ENCODE measurements at regions not wholly inside any gene's neighbourhood (a gene's known extent, or its start where the extent isn't known, plus 50 kb on each side); places are given as distances from the start of the nearest gene placed in this dataset.

DNA sequence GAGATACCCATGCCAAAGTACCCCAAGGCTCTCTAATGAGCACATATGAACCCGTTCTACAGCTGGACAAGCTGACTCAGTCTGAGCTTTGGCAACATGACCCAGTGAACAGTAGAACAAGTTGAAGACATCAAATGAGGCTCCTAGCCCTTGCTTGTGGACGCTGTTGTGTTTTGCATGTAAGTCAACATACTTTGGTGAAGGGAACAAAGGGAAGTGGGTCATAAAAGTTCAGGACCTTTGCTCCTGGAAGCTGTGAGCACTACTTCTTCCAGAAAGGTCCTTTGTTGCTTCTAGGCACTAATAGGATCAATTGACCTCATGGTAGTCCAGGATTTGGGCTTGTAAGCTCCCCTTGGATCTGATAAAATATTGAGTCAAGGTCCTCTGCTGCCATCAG lies 613.5 kb upstream of the TBX3 start:
- TF ChIP-seq GATA2 (IDR thresholded peaks at IDR 0.05; ENCODE audit: low read depth, low read length): no peak
- TF ChIP-seq GATA3 (IDR thresholded peaks at IDR 0.05; ENCODE audit: low read depth, low read length): no peak
